Activated naive CD8-positive, alpha-beta T cell treated with anti-CD3 and anti-CD28 coated beads, Interleukin-2, amount 50 U/mL, for 24 hours (primary cell): ENCODE measurements at regions not wholly inside any gene's neighbourhood (a gene's known extent, or its start where the extent isn't known, plus 50 kb on each side); places are given as distances from the start of the nearest gene placed in this dataset.

Source experiments
- ATAC-seq: fragments of 150-1000 bp; cut with Tn5 transposase; one replicate; pipeline ENCODE4 v1.10.0; 2021
- DNase-seq: peaks from one replicate; pipeline ENCODE4 v3.0.0; 2021
- H3K27ac Mint-ChIP-seq: one replicate; pipeline ENCODE4 v1.8.0; 2021; ENCODE audit warnings: mild to moderate bottlenecking, mixed read lengths
- H3K27me3 Mint-ChIP-seq: one replicate; pipeline ENCODE4 v1.8.0; 2021; ENCODE audit warnings: mixed read lengths
- H3K36me3 Mint-ChIP-seq: one replicate; pipeline ENCODE4 v1.8.0; 2021; ENCODE audit warnings: low read depth, mixed read lengths
- H3K4me1 Mint-ChIP-seq: one replicate; pipeline ENCODE4 v1.8.0; 2021; ENCODE audit warnings: mixed read lengths
- H3K4me3 Mint-ChIP-seq: one replicate; pipeline ENCODE4 v1.8.0; 2021; ENCODE audit warnings: mild to moderate bottlenecking, moderate library complexity, mixed read lengths
- H3K9me3 Mint-ChIP-seq: one replicate; pipeline ENCODE4 v1.8.0; 2021; ENCODE audit warnings: mixed read lengths

DNA sequence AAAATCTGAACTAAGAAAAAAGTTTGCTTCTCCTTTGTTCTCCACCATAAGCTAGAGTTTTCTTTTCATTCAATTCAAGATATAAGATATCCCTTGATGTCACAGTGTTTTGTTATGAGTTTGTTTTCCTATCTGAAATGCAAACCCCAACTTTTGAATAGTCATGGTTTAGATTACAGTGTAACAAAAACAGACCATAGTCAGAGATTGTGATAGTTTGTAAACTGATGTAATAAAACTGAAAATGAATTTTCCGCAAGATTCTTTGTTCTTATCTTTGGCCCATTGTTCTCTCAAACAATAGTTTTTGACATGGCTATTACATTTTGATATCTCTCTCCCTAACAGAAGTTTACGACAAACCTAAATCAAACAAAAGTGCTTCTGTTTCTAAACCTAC lies 121.7 kb upstream of the GADL1 start:
- no peaks in the 10 kb centered on the region for H3K36me3 Mint-ChIP-seq
- H3K4me1 Mint-ChIP-seq, result no peaks in the 10 kb centered on the region
- H3K27me3 Mint-ChIP-seq, result no peaks in the 10 kb centered on the region
- no peaks in the 10 kb centered on the region for H3K9me3 Mint-ChIP-seq
- H3K27ac Mint-ChIP-seq, result no peak overlapping the region
- no peak for ATAC-seq
- no peak overlapping the region for H3K4me3 Mint-ChIP-seq
- DNase-seq, result no peak

DNA sequence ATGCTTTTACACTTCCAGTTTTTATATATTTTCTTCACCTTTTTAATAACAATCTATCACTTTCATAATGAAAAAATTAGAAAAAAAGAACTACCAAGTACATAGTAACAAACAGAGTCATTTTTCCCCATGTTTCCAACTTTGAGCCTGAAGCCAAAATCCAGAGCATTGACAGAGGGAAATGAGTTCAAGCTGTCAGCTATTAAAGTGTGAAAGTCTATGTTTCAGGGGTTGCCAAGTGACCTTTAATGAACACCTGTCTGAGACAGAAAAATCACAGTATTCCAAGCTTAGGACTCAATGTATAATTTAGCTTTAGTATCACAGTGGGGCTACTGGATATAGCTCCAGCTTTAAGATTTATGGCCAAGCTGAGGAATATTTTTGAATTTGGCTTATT lies 128.3 kb upstream of the GADL1 start:
- H3K9me3 Mint-ChIP-seq, result no peaks in the 10 kb centered on the region
- no peak for DNase-seq

DNA sequence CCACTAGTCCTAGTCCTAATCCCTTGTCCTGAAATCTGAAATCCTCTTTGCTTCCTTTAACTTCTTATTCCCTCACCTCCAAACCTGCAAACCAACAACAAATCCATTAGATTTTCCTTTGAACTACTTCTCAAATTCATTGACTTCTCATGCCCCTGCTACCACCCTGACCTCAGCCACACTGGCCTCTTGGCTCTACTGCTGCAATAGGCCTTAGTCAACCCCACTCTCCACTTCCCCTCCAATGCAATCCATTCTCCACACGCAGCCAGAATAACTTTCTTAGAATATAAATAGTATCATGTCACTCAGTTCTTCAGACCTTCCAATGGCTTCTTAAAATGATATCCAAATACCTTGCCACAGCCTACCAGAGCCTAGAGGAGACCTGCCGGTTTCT lies 131.1 kb upstream of the GADL1 start:
- no peak overlapping the region for H3K4me3 Mint-ChIP-seq
- ATAC-seq (no peak), DNase-seq (no peak)
- H3K4me1 Mint-ChIP-seq, result no peaks in the 10 kb centered on the region
- no peak overlapping the region for H3K27ac Mint-ChIP-seq
- no peaks in the 10 kb centered on the region for H3K9me3 Mint-ChIP-seq
- H3K27me3 Mint-ChIP-seq, result no peaks in the 10 kb centered on the region
- H3K36me3 Mint-ChIP-seq, result no peaks in the 10 kb centered on the region

More for the DNA sequence above, 128.3 kb upstream of the GADL1 start:
- no peaks in the 10 kb centered on the region for H3K4me1 Mint-ChIP-seq
- H3K4me3 Mint-ChIP-seq, result no peak overlapping the region
- H3K27ac Mint-ChIP-seq, result no peak overlapping the region
- H3K36me3 Mint-ChIP-seq, result no peaks in the 10 kb centered on the region
- H3K27me3 Mint-ChIP-seq, result no peaks in the 10 kb centered on the region
- no peak for ATAC-seq

DNA sequence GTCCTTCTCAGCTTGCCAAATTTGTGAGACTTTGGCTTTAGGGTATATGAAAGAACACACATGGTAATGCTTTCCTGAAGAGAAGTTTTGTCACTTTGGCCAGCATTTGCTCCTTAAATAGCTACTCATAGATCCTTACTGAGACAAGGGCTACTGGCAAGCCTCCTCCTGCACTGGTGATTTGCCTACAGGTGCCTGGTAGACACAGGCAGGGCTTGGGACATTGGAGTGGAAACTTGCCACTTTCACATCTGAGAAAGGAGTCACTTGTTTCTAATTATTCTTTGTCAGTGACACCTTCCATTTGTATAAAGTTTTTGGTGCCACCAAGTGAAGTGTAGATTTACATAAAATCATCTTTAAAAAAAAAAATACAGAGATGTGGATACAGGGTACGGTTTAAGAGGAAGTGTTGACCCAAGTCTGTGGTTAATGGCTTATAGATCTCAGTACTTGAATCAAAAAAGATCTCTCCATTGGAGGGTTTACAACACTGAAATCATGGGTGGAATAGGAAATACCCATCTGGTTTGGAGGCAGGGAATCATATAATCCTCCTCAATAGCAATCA lies 132.8 kb upstream of the GADL1 start:
- Mint-ChIP-seq H3K4me3 (no peak overlapping the region), H3K36me3 (no peaks in the 10 kb centered on the region), H3K27me3 (no peaks in the 10 kb centered on the region), H3K4me1 (no peaks in the 10 kb centered on the region), H3K27ac (no peak overlapping the region), H3K9me3 (no peaks in the 10 kb centered on the region)
- DNase-seq, result no peak
- no peak for ATAC-seq

DNA sequence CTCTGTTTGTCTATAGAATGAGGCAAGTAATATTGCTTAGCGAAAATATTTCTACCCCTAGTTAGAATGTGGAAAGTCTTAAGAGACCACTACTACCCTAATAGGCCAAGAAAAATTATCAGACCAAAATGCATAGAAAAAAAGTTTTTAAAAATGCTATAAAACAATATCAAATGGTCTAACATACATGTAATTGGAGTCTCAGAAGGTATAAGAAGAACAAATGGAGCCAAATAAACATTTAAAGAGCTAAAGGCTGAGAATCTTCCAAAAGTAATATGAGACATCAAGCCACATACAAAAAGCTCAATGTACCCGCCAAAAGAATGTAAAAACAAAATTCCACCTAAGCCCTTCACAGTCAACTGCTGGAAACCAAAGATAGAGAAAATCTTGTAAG lies 133.5 kb upstream of the GADL1 start:
- H3K4me3 Mint-ChIP-seq, result no peak overlapping the region
- no peak overlapping the region for H3K27ac Mint-ChIP-seq
- ATAC-seq, result no peak
- no peaks in the 10 kb centered on the region for H3K27me3 Mint-ChIP-seq
- H3K36me3 Mint-ChIP-seq, result no peaks in the 10 kb centered on the region
- DNase-seq, result no peak
- no peaks in the 10 kb centered on the region for H3K9me3 Mint-ChIP-seq
- no peaks in the 10 kb centered on the region for H3K4me1 Mint-ChIP-seq

DNA sequence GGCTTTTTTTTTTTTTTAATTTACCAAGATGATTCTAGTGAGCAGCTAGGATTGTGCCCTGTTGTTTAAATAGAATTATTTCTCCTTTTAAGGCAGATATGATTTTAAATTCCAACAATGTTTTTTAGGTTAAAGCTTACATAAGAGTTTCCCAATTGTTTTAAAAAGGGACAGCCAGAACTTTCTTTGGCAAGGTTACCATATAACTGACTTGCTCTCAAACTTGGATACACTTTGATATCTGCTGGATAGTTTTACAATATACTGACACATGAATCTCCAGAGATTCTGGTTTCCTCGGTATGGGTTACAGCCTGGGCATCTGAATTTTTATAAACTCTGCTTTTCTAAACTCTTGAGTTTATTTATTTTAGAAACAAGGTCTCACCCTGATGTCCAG lies 134.3 kb upstream of the GADL1 start:
- no peaks in the 10 kb centered on the region for H3K4me1 Mint-ChIP-seq

GRCh38 chr3:31029706-31030105 lies 135.2 kb upstream of the GADL1 start:
- Mint-ChIP-seq H3K9me3 (no peaks in the 10 kb centered on the region), H3K27ac (no peak overlapping the region), H3K4me1 (no peaks in the 10 kb centered on the region), H3K4me3 (no peak overlapping the region), H3K27me3 (no peaks in the 10 kb centered on the region), H3K36me3 (no peaks in the 10 kb centered on the region)
- ATAC-seq, result no peak
- no peak for DNase-seq

More for the DNA sequence above, 134.3 kb upstream of the GADL1 start:
- H3K36me3 Mint-ChIP-seq, result no peaks in the 10 kb centered on the region
- DNase-seq, result no peak
- no peaks in the 10 kb centered on the region for H3K27me3 Mint-ChIP-seq
- no peak overlapping the region for H3K4me3 Mint-ChIP-seq
- no peak overlapping the region for H3K27ac Mint-ChIP-seq
- no peak for ATAC-seq
- no peaks in the 10 kb centered on the region for H3K9me3 Mint-ChIP-seq

DNA sequence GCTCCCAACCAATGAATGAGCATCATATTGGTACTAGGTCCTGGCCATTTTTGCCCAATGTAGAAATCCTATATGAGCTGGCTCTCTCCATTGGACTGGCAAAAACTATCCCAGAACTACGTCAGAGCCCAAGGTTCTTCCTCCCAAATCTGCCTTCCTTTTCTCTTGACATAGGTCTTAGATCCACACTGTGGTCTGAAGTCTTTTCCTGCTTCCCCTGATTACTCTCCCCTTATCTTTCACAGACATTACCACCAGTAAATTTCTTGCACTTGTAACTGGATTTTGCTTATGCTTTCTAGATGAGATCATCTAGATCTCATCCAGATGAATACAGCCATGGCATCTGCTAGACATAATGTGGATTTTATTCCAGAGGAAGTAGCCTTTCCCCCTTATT lies 141.2 kb upstream of the GADL1 start:
- H3K27me3 Mint-ChIP-seq, result no peaks in the 10 kb centered on the region
- no peaks in the 10 kb centered on the region for H3K9me3 Mint-ChIP-seq
- H3K27ac Mint-ChIP-seq, result no peak overlapping the region

GRCh38 chr3:31038086-31038739 lies 143.8 kb upstream of the GADL1 start:
- DNase-seq (no peak), ATAC-seq (peak; percentile 33)
- Mint-ChIP-seq H3K9me3 (peaks cover 11% of the 10 kb centered on the region), H3K27ac (no peak overlapping the region), H3K4me3 (no peak overlapping the region), H3K36me3 (no peaks in the 10 kb centered on the region), H3K27me3 (no peaks in the 10 kb centered on the region), H3K4me1 (peaks cover 4% of the 10 kb centered on the region)

More for the DNA sequence above, 141.2 kb upstream of the GADL1 start:
- ATAC-seq (no peak), DNase-seq (no peak)
- no peaks in the 10 kb centered on the region for H3K36me3 Mint-ChIP-seq
- peaks cover 4% of the 10 kb centered on the region for H3K4me1 Mint-ChIP-seq
- no peak overlapping the region for H3K4me3 Mint-ChIP-seq

DNA sequence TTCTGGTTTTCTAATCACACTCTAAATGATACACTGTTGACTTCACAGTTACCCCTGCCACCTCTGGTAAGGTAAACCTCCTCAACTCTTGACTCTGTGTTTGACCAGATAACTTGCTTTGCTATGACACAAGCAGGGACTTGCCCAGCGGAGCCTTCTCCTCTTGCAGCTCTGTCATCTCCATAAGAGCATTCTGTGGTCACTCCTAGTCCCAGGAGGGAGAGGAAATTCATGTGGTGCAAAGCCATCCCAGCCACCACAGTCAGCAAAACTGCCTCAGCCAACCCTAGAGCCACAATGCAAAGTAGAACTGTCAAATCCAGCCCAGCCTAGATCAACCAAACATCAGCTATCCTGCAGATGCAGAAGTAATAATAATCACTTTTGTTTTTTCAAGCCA lies 144.7 kb upstream of the GADL1 start:
- H3K4me1 Mint-ChIP-seq, result peaks cover 4% of the 10 kb centered on the region
- DNase-seq (no peak), ATAC-seq (no peak)
- peaks cover 16% of the 10 kb centered on the region for H3K9me3 Mint-ChIP-seq
- H3K27ac Mint-ChIP-seq, result no peak overlapping the region
- no peaks in the 10 kb centered on the region for H3K36me3 Mint-ChIP-seq
- no peak overlapping the region for H3K4me3 Mint-ChIP-seq
- H3K27me3 Mint-ChIP-seq, result no peaks in the 10 kb centered on the region

DNA sequence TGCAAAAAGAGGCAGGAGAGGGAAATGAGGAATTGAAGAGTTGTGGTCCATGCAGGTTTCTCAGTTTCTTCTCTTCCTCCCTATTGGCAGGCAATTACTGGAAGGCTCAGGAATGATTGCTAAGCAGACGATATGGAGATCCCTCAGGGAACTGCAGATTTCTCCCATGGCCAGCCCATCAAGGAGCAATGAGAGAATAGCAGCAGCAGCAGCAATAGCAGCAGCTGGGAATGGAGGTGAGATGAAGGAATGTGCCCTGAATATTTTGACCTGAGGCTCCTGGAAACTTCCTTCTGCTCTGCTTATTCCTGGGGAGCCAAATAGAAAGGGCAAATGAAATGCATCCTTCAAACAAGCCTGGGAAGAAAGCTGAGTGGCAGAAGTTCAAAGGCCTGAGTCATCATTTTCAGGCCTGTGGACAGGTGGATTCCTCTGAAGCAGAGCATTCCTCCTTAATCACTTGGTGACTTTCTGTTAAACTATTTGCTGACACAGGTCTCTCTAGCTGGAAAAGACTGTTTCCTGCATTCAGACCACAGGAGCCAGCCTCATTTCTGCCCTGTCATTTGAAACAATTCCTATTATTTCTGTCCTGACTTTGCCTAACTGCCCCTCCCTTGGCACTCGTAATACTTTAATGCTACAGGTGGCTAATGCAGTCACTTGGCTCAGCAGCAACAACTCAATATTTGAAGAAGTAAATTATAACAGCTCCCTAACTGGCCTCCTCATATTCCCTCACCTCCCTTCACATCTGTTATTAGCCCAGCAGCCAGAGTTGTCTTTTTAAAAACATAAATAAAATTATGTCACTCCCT lies 146.9 kb upstream of the GADL1 start:
- H3K36me3 Mint-ChIP-seq, result no peaks in the 10 kb centered on the region
- peaks cover 4% of the 10 kb centered on the region for H3K4me1 Mint-ChIP-seq
- H3K4me3 Mint-ChIP-seq, result no peak overlapping the region
- no peaks in the 10 kb centered on the region for H3K27me3 Mint-ChIP-seq
- peaks cover 16% of the 10 kb centered on the region for H3K9me3 Mint-ChIP-seq
- ATAC-seq (no peak), DNase-seq (no peak)
- H3K27ac Mint-ChIP-seq, result no peak overlapping the region

DNA sequence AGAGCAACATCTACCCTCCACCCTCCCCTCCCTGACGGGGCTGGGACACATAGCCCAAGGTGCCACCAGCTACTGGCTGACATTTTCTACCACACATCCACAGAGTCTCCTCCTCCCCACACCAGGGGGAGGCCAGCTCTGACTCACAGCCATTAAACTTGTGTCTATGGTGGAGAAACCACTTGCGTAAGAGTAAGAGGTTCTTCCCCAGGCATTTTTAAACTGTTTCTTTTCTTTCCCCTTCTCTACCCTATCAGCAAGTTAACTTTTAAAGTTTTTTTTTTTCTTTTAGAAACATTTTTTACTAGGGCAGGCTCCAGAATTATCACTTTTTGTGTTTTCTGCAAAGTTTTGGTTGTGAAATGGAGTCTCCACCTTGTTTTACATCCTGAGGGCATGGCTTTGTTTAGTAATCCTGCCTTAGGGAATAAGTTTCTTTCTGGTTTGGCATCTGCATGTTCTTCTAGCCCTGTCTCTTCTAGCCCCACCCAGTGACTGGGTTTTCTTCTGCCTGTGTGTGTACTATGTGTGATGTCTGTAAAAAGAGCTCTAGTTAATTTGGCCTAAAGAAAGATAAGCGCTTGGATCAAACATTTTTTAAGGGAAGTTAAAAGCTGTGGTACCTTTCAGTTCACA lies 148.8 kb upstream of the GADL1 start:
- Mint-ChIP-seq H3K4me3 (no peak overlapping the region), H3K27me3 (no peaks in the 10 kb centered on the region), H3K36me3 (no peaks in the 10 kb centered on the region), H3K4me1 (no peaks in the 10 kb centered on the region), H3K9me3 (peaks cover 16% of the 10 kb centered on the region), H3K27ac (no peak overlapping the region)
- no peak for DNase-seq
- peak; percentile 79 for ATAC-seq

GRCh38 chr3:31047673-31048072 lies 153.2 kb upstream of the GADL1 start:
- Mint-ChIP-seq H3K27ac (no peak overlapping the region), H3K36me3 (peaks cover 2% of the 10 kb centered on the region), H3K9me3 (peaks cover 16% of the 10 kb centered on the region), H3K27me3 (peaks cover 2% of the 10 kb centered on the region), H3K4me3 (no peak overlapping the region), H3K4me1 (peaks cover 3% of the 10 kb centered on the region)
- DNase-seq (no peak), ATAC-seq (no peak)

GRCh38 chr3:31048143-31048542 lies 153.7 kb upstream of the GADL1 start:
- H3K9me3 Mint-ChIP-seq, result peaks cover 16% of the 10 kb centered on the region
- H3K36me3 Mint-ChIP-seq, result peaks cover 2% of the 10 kb centered on the region
- H3K27ac Mint-ChIP-seq, result no peak overlapping the region
- H3K4me1 Mint-ChIP-seq, result peaks cover 3% of the 10 kb centered on the region
- DNase-seq, result no peak
- ATAC-seq, result no peak
- H3K27me3 Mint-ChIP-seq, result peaks cover 2% of the 10 kb centered on the region
- H3K4me3 Mint-ChIP-seq, result no peak overlapping the region

DNA sequence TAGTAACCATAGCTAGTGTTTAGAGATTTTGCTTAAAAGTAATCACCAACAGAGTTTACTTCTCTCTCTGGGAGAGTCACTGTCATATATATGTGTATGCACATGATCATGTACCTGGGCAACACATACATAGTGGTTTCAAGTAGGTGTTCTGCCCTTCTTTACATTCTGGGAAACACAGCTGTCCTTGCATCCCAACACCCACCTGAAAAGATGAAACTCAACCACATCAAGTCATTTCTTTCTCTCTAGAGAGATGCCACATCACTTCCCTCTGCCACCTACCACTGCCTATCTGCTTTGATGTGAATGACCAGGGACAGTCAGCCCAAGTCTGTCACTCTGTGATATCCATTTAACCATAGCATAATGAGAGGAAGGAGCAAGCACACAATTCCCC lies 155.8 kb upstream of the GADL1 start:
- Mint-ChIP-seq H3K27ac (no peak overlapping the region), H3K9me3 (peaks cover 10% of the 10 kb centered on the region), H3K4me1 (peaks cover 3% of the 10 kb centered on the region), H3K36me3 (peaks cover 2% of the 10 kb centered on the region), H3K4me3 (no peak overlapping the region), H3K27me3 (peaks cover 2% of the 10 kb centered on the region)
- peak; percentile 54 for ATAC-seq
- no peak for DNase-seq
